ENCODE measurements at regions not wholly inside any gene's neighbourhood (a gene's known extent, or its start where the extent isn't known, plus 50 kb on each side); places are given as distances from the start of the nearest gene placed in this dataset.
"Not testable (repeated sequence)": the region's sequence is repeated elsewhere in the genome, so short reads cannot be mapped to it uniquely, and the experiment has no call there.

DNA sequence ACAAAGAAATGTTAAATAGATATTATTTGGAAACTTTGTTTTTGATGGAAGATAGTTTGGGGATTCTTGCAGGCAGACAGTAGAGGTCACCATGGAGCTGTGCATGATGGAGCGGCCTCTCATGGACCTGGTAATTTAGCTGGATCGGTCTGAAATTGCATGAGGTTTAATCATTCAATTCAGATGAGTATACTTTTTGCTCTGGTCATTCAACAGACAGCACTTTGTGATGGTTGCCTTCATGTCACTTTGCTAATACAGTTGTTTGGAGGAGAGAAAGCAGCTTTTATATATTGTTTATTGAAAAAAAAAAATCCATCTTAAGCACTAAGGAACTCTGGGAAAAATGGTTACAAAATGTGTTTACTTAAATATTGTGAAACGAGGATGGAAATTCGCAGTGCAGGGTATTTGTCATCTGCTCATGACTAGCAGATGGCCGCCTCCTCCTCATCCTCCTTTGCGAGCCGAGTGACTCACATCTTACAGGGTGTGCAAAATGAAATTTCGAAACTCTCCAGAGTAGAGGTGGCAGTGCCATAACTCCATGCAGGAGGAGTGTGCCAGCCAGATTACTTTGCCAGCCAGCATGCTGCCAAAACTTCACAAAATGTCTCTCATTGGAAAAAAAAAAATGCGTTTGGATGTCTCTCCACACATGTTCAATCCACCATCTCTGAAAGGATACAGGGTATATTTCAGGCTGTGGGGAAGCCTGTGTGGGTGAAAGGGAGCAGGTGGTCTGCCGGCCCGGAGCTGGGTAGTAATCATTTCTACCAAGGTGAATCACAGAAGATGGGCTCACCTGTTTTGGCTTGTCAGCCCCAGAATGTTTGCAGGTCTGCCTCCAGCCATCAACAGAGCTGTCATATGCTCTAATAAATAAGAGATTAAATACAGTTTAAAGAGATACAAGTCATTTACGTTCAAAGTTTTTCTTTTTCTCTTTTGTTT is 314.9 kb upstream of the DIPK2B start:
- TF ChIP-seq, protein P1, sequence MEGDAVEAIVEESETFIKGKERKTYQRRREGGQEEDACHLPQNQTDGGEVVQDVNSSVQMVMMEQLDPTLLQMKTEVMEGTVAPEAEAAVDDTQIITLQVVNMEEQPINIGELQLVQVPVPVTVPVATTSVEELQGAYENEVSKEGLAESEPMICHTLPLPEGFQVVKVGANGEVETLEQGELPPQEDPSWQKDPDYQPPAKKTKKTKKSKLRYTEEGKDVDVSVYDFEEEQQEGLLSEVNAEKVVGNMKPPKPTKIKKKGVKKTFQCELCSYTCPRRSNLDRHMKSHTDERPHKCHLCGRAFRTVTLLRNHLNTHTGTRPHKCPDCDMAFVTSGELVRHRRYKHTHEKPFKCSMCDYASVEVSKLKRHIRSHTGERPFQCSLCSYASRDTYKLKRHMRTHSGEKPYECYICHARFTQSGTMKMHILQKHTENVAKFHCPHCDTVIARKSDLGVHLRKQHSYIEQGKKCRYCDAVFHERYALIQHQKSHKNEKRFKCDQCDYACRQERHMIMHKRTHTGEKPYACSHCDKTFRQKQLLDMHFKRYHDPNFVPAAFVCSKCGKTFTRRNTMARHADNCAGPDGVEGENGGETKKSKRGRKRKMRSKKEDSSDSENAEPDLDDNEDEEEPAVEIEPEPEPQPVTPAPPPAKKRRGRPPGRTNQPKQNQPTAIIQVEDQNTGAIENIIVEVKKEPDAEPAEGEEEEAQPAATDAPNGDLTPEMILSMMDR (IDR thresholded peaks at IDR 0.05; ENCODE audit: insufficient read depth, low read depth, low read length, missing control alignments): peak; percentile 25
- no peak overlapping the region for H3K4me3 ChIP-seq (ENCODE audit: low read depth, low read length)

GRCh38 chrX:45513042-45513441 is 312.4 kb upstream of the DIPK2B start:
- no peak for DNase-seq (ENCODE audit: low read depth)
- TF ChIP-seq, protein P1 (IDR thresholded peaks at IDR 0.05; ENCODE audit: insufficient read depth, low read depth, low read length, missing control alignments): no peak
- no peak overlapping the region for H3K4me3 ChIP-seq (ENCODE audit: low read depth, low read length)

More for the DNA sequence above, 314.9 kb upstream of the DIPK2B start:
- peak; percentile 22 for DNase-seq (ENCODE audit: low read depth)

DNA sequence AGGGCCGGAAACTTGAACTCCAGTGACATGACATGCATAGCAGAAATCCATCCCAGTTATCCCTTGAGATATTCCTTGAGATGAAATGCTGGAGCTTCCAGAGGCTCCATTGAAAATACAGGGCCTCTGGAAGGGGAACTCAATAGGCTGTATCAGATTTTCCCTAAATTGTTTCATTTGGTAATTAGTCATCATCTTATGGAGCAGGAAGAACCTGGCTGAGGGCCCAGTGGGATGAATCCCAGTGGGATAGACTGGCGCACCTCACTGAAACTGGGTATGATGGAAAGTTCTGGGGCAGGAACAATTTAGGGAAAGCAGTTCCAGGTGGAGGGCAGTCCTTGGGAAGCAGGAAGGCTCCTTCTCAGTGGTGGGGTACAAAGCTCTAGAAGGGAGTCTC is 307.8 kb upstream of the DIPK2B start:
- TF ChIP-seq, protein P1 (IDR thresholded peaks at IDR 0.05; ENCODE audit: insufficient read depth, low read depth, low read length, missing control alignments): no peak
- H3K4me3 ChIP-seq (ENCODE audit: low read depth, low read length): no peak overlapping the region
- no peak for DNase-seq (ENCODE audit: low read depth)

GRCh38 chrX:45506149-45506730 is 305.6 kb upstream of the DIPK2B start:
- no peak overlapping the region for H3K4me3 ChIP-seq (ENCODE audit: low read depth, low read length)
- TF ChIP-seq, protein P1 (IDR thresholded peaks at IDR 0.05; ENCODE audit: insufficient read depth, low read depth, low read length, missing control alignments): no peak
- no peak for DNase-seq (ENCODE audit: low read depth)

DNA sequence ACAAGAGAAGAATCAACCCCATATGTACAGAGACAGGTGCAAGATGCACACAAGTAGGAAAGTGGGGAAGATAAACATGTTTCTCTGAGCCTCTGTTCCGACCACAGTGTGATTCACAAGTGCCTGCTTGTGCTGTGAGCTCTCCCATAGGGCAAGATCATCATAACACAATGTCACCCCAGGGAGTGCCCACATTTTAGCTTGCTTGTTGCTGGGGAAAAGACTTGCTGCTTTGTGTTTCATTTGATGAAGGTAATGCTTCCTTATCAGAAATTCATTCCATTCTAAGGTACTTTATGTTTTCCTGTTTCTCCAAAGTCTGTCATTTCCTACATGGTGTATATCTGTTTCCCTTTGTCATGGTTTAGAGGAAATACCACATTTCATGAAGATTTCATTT is 304.5 kb upstream of the DIPK2B start:
- TF ChIP-seq, protein P1 (IDR thresholded peaks at IDR 0.05; ENCODE audit: insufficient read depth, low read depth, low read length, missing control alignments): no peak
- DNase-seq (ENCODE audit: low read depth): no peak

DNA sequence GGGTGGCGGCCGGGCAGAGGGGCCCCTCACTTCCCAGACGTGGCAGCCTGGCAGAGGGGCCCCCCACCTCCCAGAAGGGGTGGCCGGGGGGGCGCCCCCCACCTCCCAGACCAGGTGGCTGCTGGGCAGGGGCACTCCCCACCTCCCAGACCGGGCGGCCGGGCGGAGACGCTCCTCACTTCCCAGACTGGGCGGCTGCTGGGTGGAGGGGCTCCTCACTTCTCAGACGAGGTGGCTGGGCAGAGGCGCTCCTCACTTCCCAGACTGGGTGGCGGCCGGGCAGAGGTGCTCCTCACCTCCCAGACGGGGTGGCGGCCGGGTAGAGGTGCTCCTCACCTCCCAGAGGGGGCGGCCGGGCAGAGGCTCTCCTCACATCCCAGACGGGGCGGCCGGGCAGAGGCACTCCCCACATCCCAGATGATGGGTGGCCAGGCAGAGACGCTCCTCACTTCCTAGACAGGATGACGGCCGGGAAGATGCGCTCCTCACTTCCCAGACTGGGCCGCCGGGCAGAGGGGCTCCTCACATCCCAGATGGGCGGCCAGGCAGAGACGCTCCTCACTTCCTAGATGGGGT is 303.2 kb upstream of the DIPK2B start:
- not testable (repeated sequence) for DNase-seq (ENCODE audit: low read depth); H3K4me3 ChIP-seq (ENCODE audit: low read depth, low read length)

More for the DNA sequence above, 304.5 kb upstream of the DIPK2B start:
- H3K4me3 ChIP-seq (ENCODE audit: low read depth, low read length): no peak overlapping the region

- TF ChIP-seq, protein P1 (IDR thresholded peaks at IDR 0.05; ENCODE audit: insufficient read depth, low read depth, low read length, missing control alignments): no peak
- DNase-seq (ENCODE audit: low read depth): no peak
- H3K4me3 ChIP-seq (ENCODE audit: low read depth, low read length): no peak overlapping the region
Observed at GRCh38 chrX:45502396-45502795, 301.7 kb upstream of the DIPK2B start.
